ENCODE measurements at regions not wholly inside any gene's neighbourhood (a gene's known extent, or its start where the extent isn't known, plus 50 kb on each side); places are given as distances from the start of the nearest gene placed in this dataset.

GRCh38 chr3:139737682-139738361 is 60.0 kb upstream of the NMNAT3 start:
- Mint-ChIP-seq H3K4me3 (no peak overlapping the region), H3K27me3 (no peaks in the 10 kb centered on the region), H3K4me1 (no peaks in the 10 kb centered on the region), H3K27ac (no peak overlapping the region), H3K36me3 (ENCODE audit: low read depth) (no peaks in the 10 kb centered on the region), H3K9me3 (no peaks in the 10 kb centered on the region)
- DNase-seq, result no peak
- ChIA-PET CTCF (no interaction called here), POLR2A (no interaction called here)

GRCh38 chr3:139735191-139735590 is 57.4 kb upstream of the NMNAT3 start:
- no peak overlapping the region for H3K4me3 Mint-ChIP-seq
- ChIA-PET CTCF (no interaction called here), POLR2A (no interaction called here)
- no peak overlapping the region for H3K27ac Mint-ChIP-seq
- no peaks in the 10 kb centered on the region for H3K4me1 Mint-ChIP-seq
- H3K36me3 Mint-ChIP-seq (ENCODE audit: low read depth), result no peaks in the 10 kb centered on the region
- H3K9me3 Mint-ChIP-seq, result no peaks in the 10 kb centered on the region
- no peaks in the 10 kb centered on the region for H3K27me3 Mint-ChIP-seq
- DNase-seq, result no peak

GRCh38 chr3:139732729-139733128 is 55.0 kb upstream of the NMNAT3 start:
- ChIA-PET POLR2A (no interaction called here), CTCF (no interaction called here)
- no peaks in the 10 kb centered on the region for H3K4me1 Mint-ChIP-seq
- no peak overlapping the region for H3K4me3 Mint-ChIP-seq
- H3K27ac Mint-ChIP-seq, result no peak overlapping the region
- H3K9me3 Mint-ChIP-seq, result no peaks in the 10 kb centered on the region
- DNase-seq, result no peak
- no peaks in the 10 kb centered on the region for H3K36me3 Mint-ChIP-seq (ENCODE audit: low read depth)
- H3K27me3 Mint-ChIP-seq, result no peaks in the 10 kb centered on the region

DNA sequence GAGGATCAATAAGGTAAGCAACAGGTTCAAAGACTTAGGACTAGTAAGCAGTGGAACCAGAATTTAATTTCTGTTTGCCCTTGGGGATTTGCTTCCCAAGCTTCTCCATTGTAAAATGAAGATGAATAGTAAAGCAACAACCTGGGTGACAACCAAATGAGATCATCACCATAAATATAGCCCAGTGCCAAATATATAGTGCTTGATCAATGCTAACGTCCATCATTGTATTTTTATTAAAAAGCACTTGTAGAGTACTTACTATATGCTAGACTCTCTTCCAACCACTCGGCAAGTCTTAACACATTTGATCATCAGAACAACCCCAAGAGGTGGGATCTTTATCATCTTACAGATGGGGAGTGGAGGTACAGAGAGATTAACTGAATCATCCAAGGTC is 51.5 kb upstream of the NMNAT3 start:
- no peak overlapping the region for H3K27ac Mint-ChIP-seq
- POLR2A ChIA-PET, result no interaction called here
- H3K4me1 Mint-ChIP-seq, result no peaks in the 10 kb centered on the region
- H3K27me3 Mint-ChIP-seq, result no peaks in the 10 kb centered on the region
- H3K4me3 Mint-ChIP-seq, result no peak overlapping the region
- no peak for DNase-seq
- no peaks in the 10 kb centered on the region for H3K36me3 Mint-ChIP-seq (ENCODE audit: low read depth)
- no peaks in the 10 kb centered on the region for H3K9me3 Mint-ChIP-seq
- CTCF ChIA-PET, result no interaction called here

DNA sequence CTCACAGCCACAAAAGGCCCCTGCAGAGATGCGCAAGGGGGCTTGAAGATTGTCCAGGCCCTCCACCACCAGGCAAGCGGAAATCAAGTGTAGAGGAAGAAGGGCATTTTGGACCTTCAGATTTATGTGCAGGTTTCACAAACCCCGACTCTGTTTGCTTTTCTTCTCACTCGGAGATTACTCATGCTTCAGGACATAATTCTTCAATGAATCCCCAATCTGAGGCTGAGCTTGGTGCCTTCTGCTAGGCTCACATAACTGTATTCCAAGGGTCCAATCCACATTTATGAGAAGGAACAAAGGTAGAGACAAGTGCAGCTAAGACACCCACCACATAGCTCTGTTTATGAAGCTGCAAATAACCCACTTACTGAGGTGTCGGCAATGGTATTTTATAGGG is 50.6 kb upstream of the NMNAT3 start:
- Mint-ChIP-seq H3K27me3 (no peaks in the 10 kb centered on the region), H3K36me3 (ENCODE audit: low read depth) (no peaks in the 10 kb centered on the region), H3K4me3 (no peak overlapping the region), H3K9me3 (no peaks in the 10 kb centered on the region), H3K27ac (no peak overlapping the region), H3K4me1 (no peaks in the 10 kb centered on the region)
- ChIA-PET POLR2A (no interaction called here), CTCF (no interaction called here)
- DNase-seq, result no peak
